Endothelial cell of umbilical vein (primary cell): ENCODE measurements at regions not wholly inside any gene's neighbourhood (a gene's known extent, or its start where the extent isn't known, plus 50 kb on each side); places are given as distances from the start of the nearest gene placed in this dataset.

Experiments
- BruUV-seq: library from RNA; stranded (reverse); fragments of 400-500 nt; replicated peaks from 2 replicates; lab custom pipeline; 2021; lab: Mats Ljungman, UMichigan
- CTCF ChIA-PET: fragments of 300-600, 350-600 bp; sonication (Branson Sonifier 250); formaldehyde crosslinking; loops from one replicate; lab custom pipeline; 2021; ENCODE audit warnings: antibody characterized with exemption, inconsistent platforms; lab: Charles Lee
- POLR2A ChIA-PET: fragments of 300-600, 350-600 bp; sonication (Branson Sonifier 250); formaldehyde crosslinking; loops from one replicate; lab custom pipeline; 2021; ENCODE audit warnings: antibody characterized with exemption, inconsistent platforms; lab: Charles Lee
- DNase-seq: peaks from one replicate; pipeline ENCODE4 v3.0.0-alpha.2; 2011; ENCODE audit warnings: low read depth, low spot score
- FAIRE-seq: peaks from 2 replicates; lab custom pipeline; 2011; peaks lifted over from hg19 to GRCh38; lab: Jason Lieb, UNC
- H2AFZ ChIP-seq: 2 replicates; pipeline ENCODE4 v1.6.0; 2012; ENCODE audit warnings: low read depth, low read length, control low read depth, inconsistent platforms
- H3K27ac ChIP-seq: 2 replicates; pipeline ENCODE4 v1.5.1; 2011; ENCODE audit warnings: low read depth, mild to moderate bottlenecking, control low read depth, low read length, moderate library complexity; ENCODE audit not compliant: insufficient read depth
- H3K27me3 ChIP-seq, 2 experiments: 2 replicates each; pipeline versions ENCODE4 v1.6.0 to v1.6.1; 2011; ENCODE audit warnings: low read length in 2 of 2, mixed read lengths in 1 of 2; ENCODE audit not compliant: control insufficient read depth in 2 of 2, insufficient read depth in 2 of 2
- H3K36me3 ChIP-seq, 2 experiments: 2 replicates in 1 of 2; 3 replicates in 1 of 2; pipeline ENCODE4 v1.5.1; 2011; ENCODE audit warnings: low read length in 2 of 2, mild to moderate bottlenecking in 1 of 2, moderate library complexity in 1 of 2; ENCODE audit not compliant: control insufficient read depth in 2 of 2, insufficient read depth in 2 of 2; ENCODE audit errors: extremely low read depth in 1 of 2
- H3K4me1 ChIP-seq: 3 replicates; pipeline ENCODE4 v1.5.1; 2011; ENCODE audit warnings: mild to moderate bottlenecking, low read length; ENCODE audit not compliant: control insufficient read depth, insufficient read depth; ENCODE audit errors: extremely low read depth
- H3K4me2 ChIP-seq: 2 replicates; pipeline ENCODE4 v1.6.1; 2011; ENCODE audit warnings: low read length, control low read depth, mixed read lengths; ENCODE audit not compliant: insufficient read depth
- H3K4me3 ChIP-seq, 3 experiments: fragments of 200-600 bp in 1 of 3; sonication (generic), shearing (Covaris generic) in 1 of 3; replicated peaks in 1 of 3; 2 replicates each; pipeline ENCODE4 v1.5.1; 2011 to 2016; ENCODE audit warnings: control low read depth in 3 of 3, low read length in 3 of 3, mild to moderate bottlenecking in 2 of 3, inconsistent platforms in 1 of 3, low read depth in 1 of 3, moderate library complexity in 1 of 3; ENCODE audit not compliant: insufficient read depth in 1 of 3
- H3K79me2 ChIP-seq: 2 replicates; pipeline ENCODE4 v1.6.0; 2012; ENCODE audit warnings: low read length, inconsistent platforms; ENCODE audit not compliant: control insufficient read depth, insufficient read depth
- H3K9ac ChIP-seq: replicated peaks from 2 replicates; pipeline ENCODE3; 2011; ENCODE audit warnings: low read length, control low read depth; ENCODE audit not compliant: insufficient read depth; ENCODE audit errors: extremely low read depth
- H3K9me1 ChIP-seq: replicated peaks from 3 replicates; pipeline ENCODE4 v1.6.0; 2011; ENCODE audit warnings: mild to moderate bottlenecking, low read length; ENCODE audit not compliant: control insufficient read depth, insufficient read depth; ENCODE audit errors: extremely low read depth
- H3K9me3 ChIP-seq: replicated peaks from 2 replicates; pipeline ENCODE4 v1.5.1; 2012; ENCODE audit warnings: low read length, inconsistent platforms; ENCODE audit not compliant: control insufficient read depth, insufficient read depth
- H4K20me1 ChIP-seq: replicated peaks from 2 replicates; pipeline ENCODE3; 2011; ENCODE audit warnings: mild to moderate bottlenecking, low read length; ENCODE audit not compliant: control insufficient read depth, insufficient read depth; ENCODE audit errors: extremely low read depth
- CTCF ChIP-seq, 2 donors: IDR thresholded peaks; 1 replicate in 1 of 2; 2 replicates in 1 of 2; pipeline ENCODE4 v1.5.1; 2011; ENCODE audit warnings: low read length in 2 of 2, mild to moderate bottlenecking in 2 of 2, moderate library complexity in 2 of 2, control low read depth in 1 of 2, inconsistent platforms in 1 of 2, low read depth in 1 of 2; ENCODE audit not compliant: insufficient read depth in 1 of 2; ENCODE audit errors: extremely low read depth in 1 of 2
- EZH2 ChIP-seq: IDR thresholded peaks from 2 replicates; pipeline ENCODE4 v1.6.1; 2012; ENCODE audit warnings: borderline replicate concordance, low read depth, mild to moderate bottlenecking, moderate library complexity, low read length, inconsistent platforms; ENCODE audit not compliant: severe bottlenecking
- FOS ChIP-seq: IDR thresholded peaks from 2 replicates; pipeline ENCODE4 v1.6.1; 2011; ENCODE audit warnings: mild to moderate bottlenecking, low read length, moderate library complexity, borderline replicate concordance; ENCODE audit not compliant: insufficient read depth
- GATA2 ChIP-seq: IDR thresholded peaks from 2 replicates; pipeline ENCODE4 v1.7.0; 2011; ENCODE audit warnings: low read depth, mild to moderate bottlenecking, moderate library complexity, mixed read lengths, low read length; ENCODE audit not compliant: insufficient read length, insufficient read depth
- JUN ChIP-seq: IDR thresholded peaks from 2 replicates; pipeline ENCODE4 v1.6.1; 2011; ENCODE audit warnings: borderline replicate concordance, low read depth; ENCODE audit not compliant: insufficient read length, insufficient read depth
- MAX ChIP-seq: IDR thresholded peaks from 2 replicates; pipeline ENCODE4 v1.6.1; 2011; ENCODE audit not compliant: insufficient read depth, insufficient read length
- MYC ChIP-seq: IDR thresholded peaks from one replicate; pipeline ENCODE4 v1.6.1; 2011; ENCODE audit warnings: mild to moderate bottlenecking, low read depth, low read length
- POLR2A ChIP-seq: IDR thresholded peaks from 2 replicates; pipeline ENCODE4 v1.6.1; 2012; ENCODE audit warnings: low read depth, mild to moderate bottlenecking, control low read depth, low read length
- POLR2AphosphoS5 ChIP-seq: IDR thresholded peaks from 2 replicates; pipeline ENCODE4 v1.6.1; 2012; ENCODE audit warnings: low read depth, mild to moderate bottlenecking, control low read depth, low read length, moderate library complexity; ENCODE audit not compliant: insufficient read depth
- dilution Hi-C: fragments of 300-500 bp; cut with MboI; formaldehyde crosslinking; loops from one replicate; pipeline ENCODE4 v1.15.0; 2019; ENCODE audit warnings: low sequenced_read_pairs; ENCODE audit not compliant: extremely low pct_ligation_motif_present
- intact Hi-C: fragments of 100-400 bp; cut with micrococcal nuclease; formaldehyde crosslinking; loops from one replicate; pipeline ENCODE4 v1.10.0; 2022

- Histone ChIP-seq H3K79me2 (no peaks in the 10 kb centered on the region), H3K9me3 (no peaks in the 10 kb centered on the region), H3K36me3 (no peaks in the 10 kb centered on the region), H3K9me1 (no peaks in the 10 kb centered on the region), H3K4me1 (no peaks in the 10 kb centered on the region), H3K4me2 (no peak overlapping the region), H3K27me3 (no peaks in the 10 kb centered on the region), H3K9ac (no peak overlapping the region), H4K20me1 (no peaks in the 10 kb centered on the region), H2AFZ (no peak overlapping the region), H3K4me3 (no peak overlapping the region), H3K27ac (no peak overlapping the region)
- no peak for FAIRE-seq
- BruUV-seq: no TSS peak
- dilution Hi-C loops (no loop called here), intact Hi-C loops (no loop called here)
- TF ChIP-seq POLR2AphosphoS5 (no peak), MYC (no peak), POLR2A (no peak), MAX (no peak), FOS (no peak), EZH2 (no peak), JUN (no peak), GATA2 (no peak), CTCF (IDR thresholded peaks at IDR 0.05; ENCODE audit: extremely low read depth in 1 of 2, insufficient read depth in 1 of 2, low read depth in 1 of 2, low read length in 2 of 2) (no peak)
- POLR2A ChIA-PET: no interaction called here
- CTCF ChIA-PET: no interaction called here
- no peak for DNase-seq
Measured at GRCh38 chr6:163913045-163913444, 498.5 kb downstream of the QKI start.
